Liver (tissue), 8 donors: ENCODE measurements at regions not wholly inside any gene's neighbourhood (a gene's known extent, or its start where the extent isn't known, plus 50 kb on each side); places are given as distances from the start of the nearest gene placed in this dataset.

ENCODE experiments used
- DNase-seq: peaks from one replicate; pipeline ENCODE4 v3.0.0-alpha.2; 2017; ENCODE audit warnings: low spot score
- H3K27ac ChIP-seq, 2 donors: one replicate each; pipeline ENCODE4 v1.7.0; 2013; ENCODE audit warnings: inconsistent platforms in 2 of 2, low read length in 2 of 2, control low read depth in 1 of 2, low read depth in 1 of 2, mild to moderate bottlenecking in 1 of 2
- H3K27me3 ChIP-seq, 4 donors: one replicate each; pipeline versions ENCODE4 v1.6.1 to v1.7.0; 2013; ENCODE audit warnings: low read length in 3 of 4, inconsistent platforms in 1 of 4, mild to moderate bottlenecking in 1 of 4, moderate library complexity in 1 of 4; ENCODE audit not compliant: control insufficient read depth in 4 of 4, insufficient read depth in 4 of 4
- H3K36me3 ChIP-seq, 4 donors: one replicate each; pipeline versions ENCODE4 v1.6.1 to v1.7.0; 2013; ENCODE audit warnings: low read length in 3 of 4, mild to moderate bottlenecking in 3 of 4, low read depth in 1 of 4, moderate library complexity in 1 of 4; ENCODE audit not compliant: control insufficient read depth in 4 of 4, insufficient read depth in 3 of 4
- H3K4me1 ChIP-seq, 4 donors: one replicate each; pipeline versions ENCODE4 v1.6.1 to v1.7.0; 2013; ENCODE audit warnings: low read length in 3 of 4, mild to moderate bottlenecking in 3 of 4, moderate library complexity in 1 of 4; ENCODE audit not compliant: control insufficient read depth in 4 of 4, insufficient read depth in 4 of 4
- H3K4me3 ChIP-seq, 3 donors: one replicate each; pipeline versions ENCODE4 v1.6.1 to v1.7.0; 2013; ENCODE audit warnings: low read length in 3 of 3, control low read depth in 1 of 3, low read depth in 1 of 3, mild to moderate bottlenecking in 1 of 3
- H3K9ac ChIP-seq, 2 donors: one replicate each; pipeline ENCODE4 v1.7.0; 2013; ENCODE audit warnings: low read length in 2 of 2, mild to moderate bottlenecking in 2 of 2, moderate library complexity in 2 of 2, control low read depth in 1 of 2, low read depth in 1 of 2
- H3K9me3 ChIP-seq, 4 donors: one replicate each; pipeline versions ENCODE4 v1.6.1 to v1.7.0; 2013; ENCODE audit warnings: low read length in 3 of 4; ENCODE audit not compliant: control insufficient read depth in 4 of 4
- FOXA1 ChIP-seq: IDR thresholded peaks from 2 replicates; pipeline ENCODE4 v1.6.1; 2016; ENCODE audit warnings: antibody characterized with exemption
- FOXA2 ChIP-seq: IDR thresholded peaks from 2 replicates; pipeline ENCODE4 v1.6.1; 2016; ENCODE audit warnings: antibody characterized with exemption
- GABPA ChIP-seq, 2 donors: IDR thresholded peaks in 1 of 2; conservative IDR thresholded peaks in 1 of 2; 2 replicates each; pipeline ENCODE4 v1.6.1; 2016; ENCODE audit warnings: antibody characterized with exemption in 2 of 2, mild to moderate bottlenecking in 1 of 2, moderate library complexity in 1 of 2
- NR2F2 ChIP-seq: IDR thresholded peaks from 2 replicates; pipeline ENCODE4 v1.6.1; 2016; ENCODE audit warnings: antibody characterized with exemption
- RAD21 ChIP-seq, 2 donors: IDR thresholded peaks; 2 replicates each; pipeline ENCODE4 v1.6.1; 2016; ENCODE audit warnings: antibody characterized with exemption in 2 of 2, mild to moderate bottlenecking in 2 of 2
- SP1 ChIP-seq: IDR thresholded peaks from 2 replicates; pipeline ENCODE4 v1.6.1; 2018; ENCODE audit warnings: antibody characterized with exemption, mild to moderate bottlenecking
- TAF1 ChIP-seq: conservative IDR thresholded peaks from 2 replicates; pipeline ENCODE4 v1.6.1; 2016; ENCODE audit warnings: antibody characterized with exemption, mild to moderate bottlenecking
- YY1 ChIP-seq: IDR thresholded peaks from 2 replicates; pipeline ENCODE4 v1.6.1; 2016; ENCODE audit warnings: antibody characterized with exemption, mild to moderate bottlenecking
- WGBS: extraction: QIAGEN DNeasy Blood & Tissue Kit; methylation state at CpG from one replicate; pipeline ENCODE4 v1.1.7; 2013; 5-methylcytosine and 5-hydroxymethylcytosine counted together
- TF ChIP-seq, protein P1 (sequence below): fragments of 150-350 bp; IDR thresholded peaks from 2 replicates; pipeline ENCODE4 v1.5.1; 2017; ENCODE audit warnings: improper control_type of control experiment, low read depth, low read length; ENCODE audit not compliant: missing input control
- TF ChIP-seq, protein P2 (sequence below): IDR thresholded peaks from 2 replicates; pipeline ENCODE4 v1.6.1; 2016; ENCODE audit warnings: antibody characterized with exemption
- TF ChIP-seq, protein P3 (sequence below): IDR thresholded peaks from 2 replicates; pipeline ENCODE4 v1.6.1; 2016; ENCODE audit warnings: antibody characterized with exemption
- TF ChIP-seq, protein P4 (sequence below): IDR thresholded peaks from 2 replicates; pipeline ENCODE4 v1.6.1; 2016; ENCODE audit warnings: antibody characterized with exemption, mild to moderate bottlenecking
- TF ChIP-seq, protein P5 (sequence below): IDR thresholded peaks from 2 replicates; pipeline ENCODE4 v1.6.1; 2016; ENCODE audit warnings: antibody characterized with exemption
- donor health status: healthy.
- donor health status: healthy.
- donor health status: healthy.
- donor health status: healthy.
- donor health status: healthy.

DNA sequence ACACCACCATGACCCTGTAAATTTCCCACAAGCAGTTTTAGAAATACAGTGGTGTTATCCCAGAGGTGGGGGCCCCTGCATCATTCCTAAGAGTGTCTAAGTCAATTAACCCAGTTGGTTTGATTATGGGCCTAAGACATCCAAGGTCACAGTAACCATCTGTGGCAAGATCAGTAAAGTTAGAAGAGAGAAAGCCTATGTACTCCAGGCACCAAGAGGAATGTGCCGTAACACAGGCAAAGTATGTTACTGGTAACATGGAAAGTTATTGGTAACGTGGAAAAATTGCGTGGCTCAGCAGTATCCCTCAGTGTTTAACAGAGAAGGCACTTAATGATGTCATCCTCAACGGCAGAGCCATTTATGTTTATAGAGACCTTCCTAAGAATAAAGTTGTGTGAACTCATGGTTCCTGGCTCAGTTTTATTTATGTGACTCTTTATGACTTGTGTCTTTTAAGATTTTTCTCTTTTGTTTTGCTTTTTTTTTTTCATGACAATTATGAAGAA, 144.1 kb upstream of the RASGRP1 start:
- Histone ChIP-seq H3K4me3 (no peak overlapping the region), H3K4me1 (no peaks in the 10 kb centered on the region), H3K36me3 (no peaks in the 10 kb centered on the region), H3K9ac (no peak overlapping the region), H3K9me3 (no peaks in the 10 kb centered on the region), H3K27me3 (peaks cover 0 to 4% (median 2%) of the 10 kb centered on the region in 4 donors), H3K27ac (no peak overlapping the region)
- no peak for TF ChIP-seq RAD21 (IDR thresholded peaks at IDR 0.05)
- no peak for TF ChIP-seq YY1
- no peak for TF ChIP-seq GABPA (IDR thresholded peaks at IDR 0.05 in 1 of 2, conservative IDR thresholded peaks at IDR 0.05 in 1 of 2)
- no peak for TF ChIP-seq TAF1
- TF ChIP-seq, protein P1, sequence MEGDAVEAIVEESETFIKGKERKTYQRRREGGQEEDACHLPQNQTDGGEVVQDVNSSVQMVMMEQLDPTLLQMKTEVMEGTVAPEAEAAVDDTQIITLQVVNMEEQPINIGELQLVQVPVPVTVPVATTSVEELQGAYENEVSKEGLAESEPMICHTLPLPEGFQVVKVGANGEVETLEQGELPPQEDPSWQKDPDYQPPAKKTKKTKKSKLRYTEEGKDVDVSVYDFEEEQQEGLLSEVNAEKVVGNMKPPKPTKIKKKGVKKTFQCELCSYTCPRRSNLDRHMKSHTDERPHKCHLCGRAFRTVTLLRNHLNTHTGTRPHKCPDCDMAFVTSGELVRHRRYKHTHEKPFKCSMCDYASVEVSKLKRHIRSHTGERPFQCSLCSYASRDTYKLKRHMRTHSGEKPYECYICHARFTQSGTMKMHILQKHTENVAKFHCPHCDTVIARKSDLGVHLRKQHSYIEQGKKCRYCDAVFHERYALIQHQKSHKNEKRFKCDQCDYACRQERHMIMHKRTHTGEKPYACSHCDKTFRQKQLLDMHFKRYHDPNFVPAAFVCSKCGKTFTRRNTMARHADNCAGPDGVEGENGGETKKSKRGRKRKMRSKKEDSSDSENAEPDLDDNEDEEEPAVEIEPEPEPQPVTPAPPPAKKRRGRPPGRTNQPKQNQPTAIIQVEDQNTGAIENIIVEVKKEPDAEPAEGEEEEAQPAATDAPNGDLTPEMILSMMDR = no peak
- TF ChIP-seq, protein P2, sequence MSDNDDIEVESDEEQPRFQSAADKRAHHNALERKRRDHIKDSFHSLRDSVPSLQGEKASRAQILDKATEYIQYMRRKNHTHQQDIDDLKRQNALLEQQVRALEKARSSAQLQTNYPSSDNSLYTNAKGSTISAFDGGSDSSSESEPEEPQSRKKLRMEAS = no peak
- TF ChIP-seq SP1 = no peak
- TF ChIP-seq FOXA2 = no peak
- TF ChIP-seq, protein P3, sequence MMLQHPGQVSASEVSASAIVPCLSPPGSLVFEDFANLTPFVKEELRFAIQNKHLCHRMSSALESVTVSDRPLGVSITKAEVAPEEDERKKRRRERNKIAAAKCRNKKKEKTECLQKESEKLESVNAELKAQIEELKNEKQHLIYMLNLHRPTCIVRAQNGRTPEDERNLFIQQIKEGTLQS = no peak
- 83% methylated on average over 4 of the region's 4 CpGs for WGBS
- no peak for DNase-seq

DNA sequence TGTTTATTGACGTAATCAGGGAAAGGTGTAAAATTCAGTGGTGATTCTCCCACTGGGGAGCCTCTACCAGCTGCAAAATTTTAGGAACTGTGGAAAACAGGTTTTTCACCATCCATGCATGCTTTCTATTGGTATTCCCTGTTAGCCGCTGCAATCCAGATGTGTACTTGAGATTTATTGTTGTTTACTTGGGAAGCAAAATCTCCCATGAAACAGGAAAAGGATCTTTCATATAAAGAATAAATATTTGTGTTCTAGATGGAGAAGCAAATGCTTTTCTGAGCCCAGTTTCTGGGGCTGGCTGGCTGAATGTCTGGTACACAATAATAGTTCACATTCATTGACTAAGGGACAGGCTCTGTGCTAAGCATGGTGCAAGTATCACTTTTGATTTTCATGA, 144.6 kb upstream of the RASGRP1 start:
- TF ChIP-seq FOXA1 (no peak), TAF1 (no peak), SP1 (no peak), FOXA2 (no peak), NR2F2 (no peak), YY1 (no peak)
- TF ChIP-seq, protein P4, sequence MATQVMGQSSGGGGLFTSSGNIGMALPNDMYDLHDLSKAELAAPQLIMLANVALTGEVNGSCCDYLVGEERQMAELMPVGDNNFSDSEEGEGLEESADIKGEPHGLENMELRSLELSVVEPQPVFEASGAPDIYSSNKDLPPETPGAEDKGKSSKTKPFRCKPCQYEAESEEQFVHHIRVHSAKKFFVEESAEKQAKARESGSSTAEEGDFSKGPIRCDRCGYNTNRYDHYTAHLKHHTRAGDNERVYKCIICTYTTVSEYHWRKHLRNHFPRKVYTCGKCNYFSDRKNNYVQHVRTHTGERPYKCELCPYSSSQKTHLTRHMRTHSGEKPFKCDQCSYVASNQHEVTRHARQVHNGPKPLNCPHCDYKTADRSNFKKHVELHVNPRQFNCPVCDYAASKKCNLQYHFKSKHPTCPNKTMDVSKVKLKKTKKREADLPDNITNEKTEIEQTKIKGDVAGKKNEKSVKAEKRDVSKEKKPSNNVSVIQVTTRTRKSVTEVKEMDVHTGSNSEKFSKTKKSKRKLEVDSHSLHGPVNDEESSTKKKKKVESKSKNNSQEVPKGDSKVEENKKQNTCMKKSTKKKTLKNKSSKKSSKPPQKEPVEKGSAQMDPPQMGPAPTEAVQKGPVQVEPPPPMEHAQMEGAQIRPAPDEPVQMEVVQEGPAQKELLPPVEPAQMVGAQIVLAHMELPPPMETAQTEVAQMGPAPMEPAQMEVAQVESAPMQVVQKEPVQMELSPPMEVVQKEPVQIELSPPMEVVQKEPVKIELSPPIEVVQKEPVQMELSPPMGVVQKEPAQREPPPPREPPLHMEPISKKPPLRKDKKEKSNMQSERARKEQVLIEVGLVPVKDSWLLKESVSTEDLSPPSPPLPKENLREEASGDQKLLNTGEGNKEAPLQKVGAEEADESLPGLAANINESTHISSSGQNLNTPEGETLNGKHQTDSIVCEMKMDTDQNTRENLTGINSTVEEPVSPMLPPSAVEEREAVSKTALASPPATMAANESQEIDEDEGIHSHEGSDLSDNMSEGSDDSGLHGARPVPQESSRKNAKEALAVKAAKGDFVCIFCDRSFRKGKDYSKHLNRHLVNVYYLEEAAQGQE = no peak
- TF ChIP-seq, protein P5, sequence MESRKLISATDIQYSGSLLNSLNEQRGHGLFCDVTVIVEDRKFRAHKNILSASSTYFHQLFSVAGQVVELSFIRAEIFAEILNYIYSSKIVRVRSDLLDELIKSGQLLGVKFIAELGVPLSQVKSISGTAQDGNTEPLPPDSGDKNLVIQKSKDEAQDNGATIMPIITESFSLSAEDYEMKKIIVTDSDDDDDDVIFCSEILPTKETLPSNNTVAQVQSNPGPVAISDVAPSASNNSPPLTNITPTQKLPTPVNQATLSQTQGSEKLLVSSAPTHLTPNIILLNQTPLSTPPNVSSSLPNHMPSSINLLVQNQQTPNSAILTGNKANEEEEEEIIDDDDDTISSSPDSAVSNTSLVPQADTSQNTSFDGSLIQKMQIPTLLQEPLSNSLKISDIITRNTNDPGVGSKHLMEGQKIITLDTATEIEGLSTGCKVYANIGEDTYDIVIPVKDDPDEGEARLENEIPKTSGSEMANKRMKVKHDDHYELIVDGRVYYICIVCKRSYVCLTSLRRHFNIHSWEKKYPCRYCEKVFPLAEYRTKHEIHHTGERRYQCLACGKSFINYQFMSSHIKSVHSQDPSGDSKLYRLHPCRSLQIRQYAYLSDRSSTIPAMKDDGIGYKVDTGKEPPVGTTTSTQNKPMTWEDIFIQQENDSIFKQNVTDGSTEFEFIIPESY = no peak

More for the DNA sequence above, 144.6 kb upstream of the RASGRP1 start:
- Histone ChIP-seq H3K9me3 (no peaks in the 10 kb centered on the region), H3K4me3 (no peak overlapping the region), H3K27me3 (peaks cover 0 to 4% (median 2%) of the 10 kb centered on the region in 4 donors), H3K4me1 (no peaks in the 10 kb centered on the region), H3K9ac (no peak overlapping the region), H3K36me3 (no peaks in the 10 kb centered on the region), H3K27ac (no peak overlapping the region)
- WGBS = 86% methylated on average over 2 of the region's 2 CpGs
- DNase-seq = no peak
